GM18520 (cell line): ENCODE measurements at regions not wholly inside any gene's neighbourhood (a gene's known extent, or its start where the extent isn't known, plus 50 kb on each side); places are given as distances from the start of the nearest gene placed in this dataset.

Experiments
- ATAC-seq: cut with Tn5 transposase; IDR thresholded peaks from one replicate; pipeline ENCODE4 v1.9.1; 2021; ENCODE audit not compliant: unreplicated experiment

- ATAC-seq, result no peak
Measured at GRCh38 chr1:90092441-90092840, 97.5 kb downstream of the ZNF326 start.
